HG02938 (cell line): ENCODE measurements at regions not wholly inside any gene's neighbourhood (a gene's known extent, or its start where the extent isn't known, plus 50 kb on each side); places are given as distances from the start of the nearest gene placed in this dataset.

ENCODE experiments used
- ATAC-seq: cut with Tn5 transposase; IDR thresholded peaks from one replicate; pipeline ENCODE4 v1.9.1; 2021; ENCODE audit warnings: mild to moderate bottlenecking, moderate library complexity; ENCODE audit not compliant: unreplicated experiment

DNA sequence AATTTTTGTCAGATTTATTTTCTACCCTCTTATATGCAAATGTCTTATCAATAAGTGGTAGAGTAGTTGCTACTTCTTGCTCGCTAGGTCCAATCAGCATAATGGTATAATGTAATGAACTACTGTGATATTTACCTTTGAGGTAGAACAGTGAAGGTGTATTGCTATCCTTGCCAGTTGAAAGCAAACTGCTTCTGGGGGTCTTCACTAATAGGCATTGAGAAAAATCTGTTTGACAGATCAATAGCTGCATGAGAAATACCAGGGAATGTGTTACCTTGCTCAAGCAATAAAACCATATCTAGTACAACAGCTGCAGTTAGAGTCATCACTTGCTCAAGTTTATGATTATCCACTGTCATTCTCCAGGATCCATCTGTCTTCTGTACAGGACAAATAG, 50.1 kb upstream of the EFEMP1 start:
- ATAC-seq = no peak

DNA sequence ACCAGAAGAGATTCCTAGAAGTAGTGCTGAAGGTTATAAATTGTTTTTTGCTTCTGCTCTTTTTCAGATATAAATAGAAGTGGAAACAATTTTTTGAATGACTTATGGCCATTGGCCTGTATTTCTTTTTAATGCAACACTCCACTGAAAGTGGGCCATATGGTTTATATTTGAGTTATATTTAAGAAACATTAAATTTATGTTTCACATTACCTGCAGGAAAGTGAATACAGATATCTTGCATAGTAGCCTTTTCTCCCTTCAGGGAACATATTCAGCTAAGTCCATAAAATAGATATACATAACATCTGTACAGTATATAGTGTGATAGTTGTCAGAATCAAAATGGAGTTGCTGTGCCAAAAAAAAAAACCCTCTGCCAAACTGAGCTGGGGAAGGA, 53.1 kb upstream of the EFEMP1 start:
- no peak for ATAC-seq

DNA sequence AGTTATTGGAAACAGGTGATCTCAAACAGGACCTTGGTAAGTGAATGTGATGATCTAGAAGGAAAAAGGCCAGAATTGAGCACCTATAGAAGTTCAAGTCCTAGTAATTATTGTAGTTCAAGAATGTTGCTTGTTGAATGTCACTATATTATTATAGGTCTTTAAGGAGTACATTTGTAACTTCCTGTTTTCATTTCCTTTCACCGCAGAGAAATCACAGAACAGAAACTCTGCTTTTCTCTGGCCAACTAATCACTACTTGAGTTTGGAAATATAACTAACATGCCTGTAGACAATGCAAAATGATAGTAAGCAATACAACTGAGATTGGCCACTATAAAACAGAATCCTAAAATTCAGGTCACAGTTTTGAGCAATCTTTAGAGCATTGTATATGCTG, 61.8 kb upstream of the EFEMP1 start:
- peak; percentile 94 for ATAC-seq

GRCh38 chr2:55986001-55986400, 62.4 kb upstream of the EFEMP1 start:
- no peak for ATAC-seq

DNA sequence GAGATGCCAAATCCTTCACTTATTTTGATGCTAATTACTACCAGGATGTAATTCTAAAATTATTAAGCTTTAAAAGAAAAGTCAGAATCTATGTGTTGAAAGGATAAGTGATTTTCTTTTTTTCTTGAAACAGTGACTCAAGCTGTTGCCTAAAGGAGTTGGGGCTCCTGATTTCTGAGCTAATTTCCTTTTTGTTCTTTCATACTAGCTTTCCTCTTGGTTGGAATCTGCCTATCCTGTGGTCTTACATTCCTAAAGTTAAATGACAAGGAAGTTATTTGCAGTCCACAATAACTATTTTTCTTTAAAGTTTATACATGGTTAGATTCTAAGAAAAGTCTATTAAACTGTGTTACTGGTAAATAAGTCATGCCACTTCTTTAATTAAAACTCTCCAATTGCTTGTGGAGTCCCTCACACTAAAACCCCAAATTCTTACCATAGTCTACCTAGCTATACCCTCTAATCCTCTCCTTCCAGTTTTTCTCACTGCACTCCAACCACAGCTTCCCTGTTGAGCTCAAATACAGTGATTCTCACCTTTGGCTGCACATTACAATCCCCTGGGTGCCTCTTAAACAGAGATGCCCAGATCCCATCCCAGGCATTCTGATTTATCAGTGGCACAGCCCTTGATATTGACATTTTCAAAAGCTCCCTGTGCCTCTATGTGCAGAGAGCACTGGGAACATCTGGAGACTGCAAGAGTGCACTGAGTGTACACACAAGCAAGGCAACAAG, 63.3 kb upstream of the EFEMP1 start:
- ATAC-seq = no peak

DNA sequence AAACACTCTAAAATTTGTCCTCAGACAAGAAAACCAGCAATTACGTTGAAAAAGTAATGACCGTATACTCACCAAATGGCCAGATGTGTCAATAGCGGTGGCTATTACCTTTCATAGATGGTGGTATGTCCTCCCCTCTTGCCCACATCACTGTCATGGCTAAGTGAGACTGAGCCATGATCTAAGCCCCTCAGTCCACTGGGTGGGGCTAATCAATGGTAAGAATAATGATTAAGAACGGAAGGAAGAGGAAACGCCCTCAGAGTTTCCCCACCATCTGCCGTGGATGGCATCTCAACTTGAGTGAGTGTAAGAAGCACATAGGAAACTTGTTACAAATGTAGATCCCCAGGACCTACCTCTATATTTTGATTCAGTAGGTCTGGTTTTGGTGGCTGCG, 65.8 kb upstream of the EFEMP1 start:
- ATAC-seq = no peak

DNA sequence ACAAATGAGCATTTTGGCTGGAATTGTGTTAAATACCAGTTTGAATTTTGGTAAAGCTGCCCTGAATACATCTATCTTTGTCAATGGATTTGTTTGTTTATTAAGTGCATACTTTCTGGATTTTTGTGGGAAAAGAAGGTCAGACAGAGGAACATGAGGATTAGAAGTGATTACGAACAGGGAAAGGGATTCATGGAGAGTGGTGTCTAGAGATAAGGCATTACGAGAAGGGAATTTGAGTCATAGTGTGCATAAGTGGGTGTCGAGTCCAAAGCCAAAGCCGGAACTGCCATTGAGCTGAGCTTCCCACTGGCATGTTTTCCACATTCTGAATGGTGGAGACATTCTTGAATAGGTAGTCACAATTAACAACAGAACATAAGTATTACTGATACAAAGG, 68.9 kb upstream of the EFEMP1 start:
- no peak for ATAC-seq

- no peak for ATAC-seq
These were observed 70.1 kb upstream of the EFEMP1 start for GRCh38 chr2:55993685-55994084.

GRCh38 chr2:55995211-55995610, 71.6 kb upstream of the EFEMP1 start:
- ATAC-seq = no peak

DNA sequence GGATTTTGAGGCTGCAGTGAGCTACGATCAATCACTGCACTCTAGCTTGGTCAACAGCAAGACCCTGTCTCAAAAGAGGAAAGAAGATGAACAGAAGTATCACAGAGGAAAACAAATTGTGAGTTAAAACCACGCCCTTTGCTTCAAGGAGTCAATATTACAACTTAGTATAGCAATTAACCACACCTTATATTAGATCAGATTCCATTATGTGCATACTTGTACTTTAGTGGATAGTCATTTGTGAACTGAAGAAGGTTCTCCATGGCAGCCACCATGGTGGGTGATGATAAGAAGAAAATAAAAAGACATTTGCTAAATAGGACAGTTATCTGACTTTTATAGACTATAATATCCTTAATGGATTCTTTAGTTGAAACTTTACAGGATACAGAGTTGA, 72.3 kb upstream of the EFEMP1 start:
- ATAC-seq = no peak

DNA sequence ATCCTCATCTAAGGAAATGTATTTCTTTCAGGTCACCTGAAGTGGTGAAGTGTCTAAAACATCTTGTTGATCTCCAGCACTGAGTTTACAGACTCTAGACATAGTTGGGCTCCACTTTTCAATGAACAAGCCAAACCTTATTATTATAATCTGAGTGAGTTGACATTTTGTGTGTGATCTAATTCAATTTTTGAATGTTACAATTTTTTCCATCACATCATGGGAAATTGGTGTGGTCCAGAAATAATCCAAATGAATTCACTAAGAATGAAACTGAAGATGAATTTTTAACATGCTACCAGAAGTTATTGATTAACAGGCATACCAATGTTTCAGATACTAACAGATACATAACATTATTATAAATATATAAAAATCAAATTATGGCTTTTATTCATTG, 75.6 kb upstream of the EFEMP1 start:
- no peak for ATAC-seq

GRCh38 chr2:55999790-56000189, 76.2 kb upstream of the EFEMP1 start:
- ATAC-seq = no peak

GRCh38 chr2:56001947-56002346, 78.4 kb upstream of the EFEMP1 start:
- no peak for ATAC-seq

- ATAC-seq = no peak
These were observed 85.3 kb upstream of the EFEMP1 start for GRCh38 chr2:56008661-56009431.

- ATAC-seq = no peak
These were observed 86.3 kb upstream of the EFEMP1 start for GRCh38 chr2:56009758-56010458.

- ATAC-seq = no peak
These were observed 88.0 kb upstream of the EFEMP1 start for GRCh38 chr2:56011624-56012023.

DNA sequence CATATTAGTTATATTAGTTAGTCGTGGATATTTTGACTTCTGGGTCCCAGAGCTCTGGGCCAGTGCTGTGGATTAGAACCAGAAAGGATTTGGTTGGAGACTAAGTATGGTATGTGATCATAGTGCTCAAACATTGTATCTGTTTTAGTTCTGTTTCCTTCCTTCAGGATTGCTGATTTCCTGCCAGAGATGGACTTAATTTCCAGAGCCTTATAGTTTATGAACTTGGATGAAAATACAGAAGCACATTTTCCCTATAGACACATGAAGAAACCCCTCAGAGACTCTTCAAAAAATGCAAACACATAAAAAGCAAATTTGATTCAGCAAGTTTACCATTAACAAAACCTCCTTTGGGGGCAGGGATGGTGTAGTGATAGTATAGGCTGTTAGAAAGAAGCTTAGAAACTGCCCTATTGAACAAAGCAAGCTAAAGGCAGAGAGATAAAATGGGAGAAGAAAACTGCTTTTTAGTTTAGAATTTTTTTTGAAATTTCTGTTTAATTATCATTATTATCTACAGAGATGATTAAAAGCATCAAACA, 88.7 kb upstream of the EFEMP1 start:
- ATAC-seq = no peak

GRCh38 chr2:56013475-56013874, 89.9 kb upstream of the EFEMP1 start:
- no peak for ATAC-seq

DNA sequence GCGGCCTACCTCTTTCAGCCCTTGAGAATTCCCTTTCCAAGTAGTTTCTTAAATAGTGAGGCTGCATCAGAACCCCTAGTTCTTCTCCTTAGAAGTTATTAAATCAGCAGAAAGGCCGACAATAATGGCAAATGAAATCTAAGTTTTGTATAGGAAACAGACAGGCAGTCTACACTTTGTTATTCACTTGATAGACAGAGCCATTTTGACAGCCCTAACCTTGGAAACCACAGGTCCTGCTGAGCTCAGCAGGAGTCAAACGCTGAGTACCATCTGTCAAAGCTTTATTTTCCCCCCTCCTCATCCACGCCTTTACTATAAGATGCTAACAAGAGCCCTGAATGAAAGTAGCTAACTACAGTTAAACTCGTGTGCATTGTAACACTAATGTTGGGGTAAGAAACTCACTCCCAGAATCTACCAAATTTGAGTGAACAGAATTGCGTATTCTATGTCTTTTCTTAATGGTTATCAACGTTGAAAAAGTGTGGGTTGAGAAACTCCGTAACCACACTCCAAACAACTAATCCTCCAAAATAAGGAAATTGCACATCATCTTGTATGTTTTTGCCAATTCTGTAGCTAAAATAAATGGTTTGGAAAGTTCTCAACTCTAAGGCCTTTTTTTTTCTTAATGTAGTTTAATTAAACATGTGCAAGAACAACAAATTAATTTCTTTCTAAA, 90.6 kb upstream of the EFEMP1 start:
- no peak for ATAC-seq

- ATAC-seq = no peak
These were observed 92.1 kb upstream of the EFEMP1 start for GRCh38 chr2:56015711-56016115.

DNA sequence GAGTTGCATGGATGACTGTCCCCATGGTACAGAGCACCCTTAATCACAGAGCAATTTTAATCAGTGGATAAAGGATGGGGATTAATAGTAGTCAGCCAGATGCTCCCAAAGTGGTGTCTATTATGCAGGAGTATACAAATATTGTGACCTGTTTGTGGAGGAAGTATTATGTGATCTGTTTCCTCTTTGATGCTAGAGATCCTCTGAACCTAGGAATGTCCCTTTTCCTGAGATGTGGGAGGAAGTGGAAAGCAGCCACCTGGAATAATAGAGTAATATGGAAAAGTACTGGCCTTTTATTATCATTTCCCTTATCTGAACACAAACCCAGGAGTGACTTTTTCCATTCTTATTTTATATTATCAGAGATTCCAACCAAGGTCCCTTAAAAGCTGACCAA, 94.2 kb upstream of the EFEMP1 start:
- no peak for ATAC-seq
